Panc1 (cell line): ENCODE measurements at regions not wholly inside any gene's neighbourhood (a gene's known extent, or its start where the extent isn't known, plus 50 kb on each side); places are given as distances from the start of the nearest gene placed in this dataset.

Experiments used
- ATAC-seq: fragments of 200-7000 bp; cut with Tn5 transposase; 2 replicates; pipeline ENCODE4 v1.9.1; 2020; ENCODE audit warnings: mild to moderate bottlenecking, moderate library complexity
- BruUV-seq: library from RNA; stranded (reverse); fragments of 400-500 nt; replicated peaks from 2 replicates; lab custom pipeline; 2021; lab: Mats Ljungman, UMichigan
- CTCF ChIA-PET: fragments of 300-600 bp; sonication (Branson Sonifier 250); formaldehyde crosslinking; loops from one replicate; lab custom pipeline; 2022; ENCODE audit warnings: antibody characterized with exemption; lab: Charles Lee
- POLR2A ChIA-PET: fragments of 300-600 bp; sonication (Branson Sonifier 250); formaldehyde crosslinking; loops from one replicate; lab custom pipeline; 2022; ENCODE audit warnings: antibody characterized with exemption; lab: Charles Lee
- DNase-seq: peaks from one replicate; pipeline ENCODE4 v3.0.0-alpha.2; 2010; ENCODE audit warnings: low read depth, low spot score
- H3K27ac ChIP-seq: 2 replicates; pipeline ENCODE4 v1.5.1; 2011; ENCODE audit warnings: mild to moderate bottlenecking, low read length, inconsistent platforms
- H3K27me3 ChIP-seq: fragments of 200-500 bp; sonication (Bioruptor generic); 2 replicates; pipeline ENCODE4 v1.6.0; 2014; ENCODE audit warnings: low read length, inconsistent platforms; ENCODE audit not compliant: control insufficient read depth, insufficient read depth
- H3K36me3 ChIP-seq: fragments of 200-500 bp; sonication (Bioruptor generic); 2 replicates; pipeline ENCODE4 v1.5.1; 2014; ENCODE audit warnings: inconsistent platforms, mild to moderate bottlenecking, low read length, moderate library complexity; ENCODE audit not compliant: control insufficient read depth, insufficient read depth
- H3K4me1 ChIP-seq: 2 replicates; pipeline ENCODE4 v1.5.1; 2011; ENCODE audit warnings: inconsistent platforms, mild to moderate bottlenecking, low read length, moderate library complexity; ENCODE audit not compliant: control insufficient read depth, insufficient read depth
- H3K4me3 ChIP-seq, 2 experiments: 2 replicates each; pipeline ENCODE4 v1.5.1; 2011 to 2012; ENCODE audit warnings: low read depth in 2 of 2, low read length in 2 of 2, mild to moderate bottlenecking in 2 of 2, inconsistent platforms in 1 of 2, moderate library complexity in 1 of 2
- H3K9me3 ChIP-seq: fragments of 200-500 bp; sonication (Bioruptor generic); 2 replicates; pipeline ENCODE4 v1.5.1; 2014; ENCODE audit warnings: low read depth, mild to moderate bottlenecking, inconsistent platforms, low read length, moderate library complexity; ENCODE audit not compliant: control insufficient read depth, insufficient read depth
- CTCF ChIP-seq: fragments of 450-650 bp; IDR thresholded peaks from 2 replicates; pipeline ENCODE4 v1.5.1; 2017; ENCODE audit warnings: mild to moderate bottlenecking
- POLR2AphosphoS5 ChIP-seq: IDR thresholded peaks from 2 replicates; pipeline ENCODE4 v1.6.1; 2012; ENCODE audit warnings: mild to moderate bottlenecking, low read depth, low read length, moderate library complexity
- SIN3A ChIP-seq: IDR thresholded peaks from 2 replicates; pipeline ENCODE4 v1.6.1; 2012; ENCODE audit warnings: low read depth, mild to moderate bottlenecking, low read length, moderate library complexity, borderline replicate concordance; ENCODE audit not compliant: insufficient read depth
- TCF7L2 ChIP-seq: IDR thresholded peaks from 2 replicates; pipeline ENCODE4 v1.6.1; 2011; ENCODE audit warnings: mild to moderate bottlenecking, low read depth, low read length, inconsistent platforms
- in situ Hi-C: cut with HindIII; loops from 2 replicates; pipeline ENCODE4 v1.10.0; 2016; ENCODE audit warnings: low sequenced_read_pairs, low pct_unique_long_range_greater_than_20kb
- intact Hi-C: fragments of 100-400 bp; cut with micrococcal nuclease; formaldehyde crosslinking; loops from one replicate; pipeline ENCODE4 v1.10.0; 2022; ENCODE audit not compliant: unreplicated experiment
- TF ChIP-seq, protein P1 (sequence below), 2 experiments: IDR thresholded peaks; 2 replicates each; pipeline ENCODE4 v1.6.1; 2011 to 2012; ENCODE audit warnings: low read depth in 2 of 2, control low read depth in 1 of 2, low read length in 1 of 2, mild to moderate bottlenecking in 1 of 2, moderate library complexity in 1 of 2; ENCODE audit not compliant: insufficient read depth in 1 of 2

- no peak overlapping the region for H3K27ac ChIP-seq
- no peaks in the 10 kb centered on the region for H3K9me3 ChIP-seq
- TF ChIP-seq, protein P1, sequence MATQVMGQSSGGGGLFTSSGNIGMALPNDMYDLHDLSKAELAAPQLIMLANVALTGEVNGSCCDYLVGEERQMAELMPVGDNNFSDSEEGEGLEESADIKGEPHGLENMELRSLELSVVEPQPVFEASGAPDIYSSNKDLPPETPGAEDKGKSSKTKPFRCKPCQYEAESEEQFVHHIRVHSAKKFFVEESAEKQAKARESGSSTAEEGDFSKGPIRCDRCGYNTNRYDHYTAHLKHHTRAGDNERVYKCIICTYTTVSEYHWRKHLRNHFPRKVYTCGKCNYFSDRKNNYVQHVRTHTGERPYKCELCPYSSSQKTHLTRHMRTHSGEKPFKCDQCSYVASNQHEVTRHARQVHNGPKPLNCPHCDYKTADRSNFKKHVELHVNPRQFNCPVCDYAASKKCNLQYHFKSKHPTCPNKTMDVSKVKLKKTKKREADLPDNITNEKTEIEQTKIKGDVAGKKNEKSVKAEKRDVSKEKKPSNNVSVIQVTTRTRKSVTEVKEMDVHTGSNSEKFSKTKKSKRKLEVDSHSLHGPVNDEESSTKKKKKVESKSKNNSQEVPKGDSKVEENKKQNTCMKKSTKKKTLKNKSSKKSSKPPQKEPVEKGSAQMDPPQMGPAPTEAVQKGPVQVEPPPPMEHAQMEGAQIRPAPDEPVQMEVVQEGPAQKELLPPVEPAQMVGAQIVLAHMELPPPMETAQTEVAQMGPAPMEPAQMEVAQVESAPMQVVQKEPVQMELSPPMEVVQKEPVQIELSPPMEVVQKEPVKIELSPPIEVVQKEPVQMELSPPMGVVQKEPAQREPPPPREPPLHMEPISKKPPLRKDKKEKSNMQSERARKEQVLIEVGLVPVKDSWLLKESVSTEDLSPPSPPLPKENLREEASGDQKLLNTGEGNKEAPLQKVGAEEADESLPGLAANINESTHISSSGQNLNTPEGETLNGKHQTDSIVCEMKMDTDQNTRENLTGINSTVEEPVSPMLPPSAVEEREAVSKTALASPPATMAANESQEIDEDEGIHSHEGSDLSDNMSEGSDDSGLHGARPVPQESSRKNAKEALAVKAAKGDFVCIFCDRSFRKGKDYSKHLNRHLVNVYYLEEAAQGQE (IDR thresholded peaks at IDR 0.05; ENCODE audit: insufficient read depth in 1 of 2, low read depth in 2 of 2, low read length in 1 of 2), result no peak
- in situ Hi-C loops (no loop called here), intact Hi-C loops (no loop called here)
- no peak overlapping the region for H3K4me3 ChIP-seq
- BruUV-seq, result no TSS peak
- ChIA-PET POLR2A (no interaction called here), CTCF (no interaction called here)
- DNase-seq (no peak), ATAC-seq (no peak)
- no peaks in the 10 kb centered on the region for H3K36me3 ChIP-seq
- no peaks in the 10 kb centered on the region for H3K4me1 ChIP-seq
- no peaks in the 10 kb centered on the region for H3K27me3 ChIP-seq
Measured at GRCh38 chr1:222924136-222924706, 109.4 kb downstream of the DISP1 start.

- in situ Hi-C loops, result no loop called here
- intact Hi-C loops, result no loop called here
- no TSS peak for BruUV-seq
- no peaks in the 10 kb centered on the region for H3K9me3 ChIP-seq
- ChIA-PET POLR2A (no interaction called here), CTCF (no interaction called here)
- H3K27ac ChIP-seq, result no peak overlapping the region
- no peaks in the 10 kb centered on the region for H3K36me3 ChIP-seq
- TF ChIP-seq SIN3A (no peak), TCF7L2 (no peak), CTCF (no peak), POLR2AphosphoS5 (no peak)
- TF ChIP-seq, protein P1 (IDR thresholded peaks at IDR 0.05; ENCODE audit: insufficient read depth in 1 of 2, low read depth in 2 of 2, low read length in 1 of 2), result no peak
- no peaks in the 10 kb centered on the region for H3K27me3 ChIP-seq
- no peak for ATAC-seq
- no peak overlapping the region for H3K4me3 ChIP-seq
- no peak for DNase-seq
- no peaks in the 10 kb centered on the region for H3K4me1 ChIP-seq
Measured at GRCh38 chr1:222926566-222926965, 111.7 kb downstream of the DISP1 start.
